NT2/D1 (cell line): ENCODE measurements at regions not wholly inside any gene's neighbourhood (a gene's known extent, or its start where the extent isn't known, plus 50 kb on each side); places are given as distances from the start of the nearest gene placed in this dataset.

ENCODE experiments used
- SUZ12 ChIP-seq: IDR thresholded peaks from 2 replicates; pipeline ENCODE4 v1.6.1; 2011; ENCODE audit not compliant: insufficient read length, insufficient read depth; ENCODE audit errors: extremely low read depth
- YY1 ChIP-seq: IDR thresholded peaks from 2 replicates; pipeline ENCODE4 v1.6.1; 2011; ENCODE audit not compliant: insufficient read length, insufficient read depth
- ZNF274 ChIP-seq: IDR thresholded peaks from 2 replicates; pipeline ENCODE4 v1.6.1; 2011; ENCODE audit warnings: mild to moderate bottlenecking, low read depth, low read length

GRCh38 chr11:15837901-15838489 lies 518.4 kb downstream of the SOX6 start:
- TF ChIP-seq ZNF274 (no peak), YY1 (no peak), SUZ12 (no peak)
